RWPE2 (cell line): ENCODE measurements at regions not wholly inside any gene's neighbourhood (a gene's known extent, or its start where the extent isn't known, plus 50 kb on each side); places are given as distances from the start of the nearest gene placed in this dataset.
A peak's percentile ranks its signal among the peaks of the same experiment; 100 is the strongest.
"Not testable (repeated sequence)": the region's sequence is repeated elsewhere in the genome, so short reads cannot be mapped to it uniquely, and the experiment has no call there.

Experiments
- ATAC-seq: fragments of 200-7000 bp; cut with Tn5 transposase; 3 replicates; pipeline ENCODE4 v1.9.1; 2021; ENCODE audit warnings: low read depth
- DNase-seq: peaks from one replicate; pipeline ENCODE4 v3.0.0-alpha.2; 2020; ENCODE audit warnings: low spot score
- H3K27ac ChIP-seq: fragments of 450-650 bp; 2 replicates; pipeline ENCODE4 v1.5.1; 2017; ENCODE audit warnings: mild to moderate bottlenecking; ENCODE audit not compliant: poor library complexity, severe bottlenecking
- H3K27me3 ChIP-seq: fragments of 250-450 bp; sonication (Bioruptor Pico); 2 replicates; pipeline ENCODE4 v1.5.1; 2021; ENCODE audit warnings: mild to moderate bottlenecking, moderate library complexity; ENCODE audit not compliant: insufficient read depth, poor library complexity, severe bottlenecking
- H3K36me3 ChIP-seq: fragments of 250-450 bp; sonication (Bioruptor Pico); 2 replicates; pipeline ENCODE4 v1.5.1; 2020; ENCODE audit warnings: low read depth, mild to moderate bottlenecking, moderate library complexity
- H3K4me1 ChIP-seq: fragments of 250-450 bp; sonication (Bioruptor Pico); 2 replicates; pipeline ENCODE4 v1.5.1; 2021; ENCODE audit warnings: mild to moderate bottlenecking, moderate library complexity; ENCODE audit not compliant: insufficient read depth, poor library complexity, severe bottlenecking
- H3K4me3 ChIP-seq: fragments of 250-450 bp; sonication (Bioruptor Pico); 2 replicates; pipeline ENCODE4 v1.5.1; 2021; ENCODE audit warnings: mild to moderate bottlenecking, moderate library complexity; ENCODE audit not compliant: severe bottlenecking
- H3K9me3 ChIP-seq: fragments of 250-450 bp; sonication (Bioruptor Pico); 2 replicates; pipeline ENCODE4 v1.5.1; 2021; ENCODE audit warnings: mild to moderate bottlenecking, moderate library complexity; ENCODE audit not compliant: severe bottlenecking
- CTCF ChIP-seq: fragments of 450-650 bp; IDR thresholded peaks from one replicate; pipeline ENCODE4 v1.5.1; 2017; ENCODE audit warnings: mild to moderate bottlenecking, moderate library complexity; ENCODE audit not compliant: poor library complexity, severe bottlenecking

- no peak for TF ChIP-seq CTCF
- ATAC-seq (no peak), DNase-seq (no peak)
- Histone ChIP-seq H3K36me3 (no peaks in the 10 kb centered on the region), H3K4me1 (no peaks in the 10 kb centered on the region), H3K9me3 (peaks cover 3% of the 10 kb centered on the region), H3K27me3 (no peaks in the 10 kb centered on the region), H3K27ac (no peak overlapping the region), H3K4me3 (no peak overlapping the region)
These were observed 97.4 kb downstream of the EMB start for GRCh38 chr5:50343715-50344114.

- no peak for ATAC-seq
- TF ChIP-seq CTCF: no peak
- peaks cover 3% of the 10 kb centered on the region for H3K9me3 ChIP-seq
These were observed 100.3 kb downstream of the EMB start for GRCh38 chr5:50340757-50341156.

GRCh38 chr5:50330633-50331032 is 110.5 kb downstream of the EMB start:
- not testable (repeated sequence) for ATAC-seq, H3K4me1 ChIP-seq, DNase-seq, H3K9me3 ChIP-seq, H3K27me3 ChIP-seq, H3K36me3 ChIP-seq, H3K27ac ChIP-seq, H3K4me3 ChIP-seq

More at GRCh38 chr5:50340757-50341156, 100.3 kb downstream of the EMB start:
- Histone ChIP-seq H3K36me3 (no peaks in the 10 kb centered on the region), H3K4me3 (no peak overlapping the region), H3K27ac (no peak overlapping the region), H3K27me3 (no peaks in the 10 kb centered on the region), H3K4me1 (no peaks in the 10 kb centered on the region)
- DNase-seq: no peak

DNA sequence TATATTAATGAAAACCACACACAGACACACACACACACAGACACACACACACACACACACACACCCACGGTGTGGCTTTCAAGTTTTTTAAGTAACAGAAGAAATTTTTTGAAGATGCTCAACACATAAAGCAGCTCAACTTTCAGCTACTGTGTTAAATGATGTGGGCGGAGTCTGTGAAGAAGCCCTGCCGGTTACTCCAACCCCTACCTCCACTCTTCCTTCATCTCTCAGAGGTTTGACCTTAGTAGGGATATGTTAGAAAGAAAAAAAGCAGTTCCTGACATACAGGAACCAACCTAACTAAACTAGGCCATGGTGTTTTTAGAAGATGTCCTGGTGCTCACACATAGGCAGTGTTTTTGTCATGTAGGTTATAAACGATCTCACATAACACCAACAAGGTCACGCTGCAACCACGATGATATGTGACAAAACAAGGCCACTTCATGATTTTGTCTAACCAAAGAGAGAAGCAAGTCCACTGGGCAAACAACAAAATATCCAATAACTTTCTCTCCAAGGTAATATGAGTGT is 112.8 kb downstream of the EMB start:
- Histone ChIP-seq H3K4me3 (no peak overlapping the region), H3K27me3 (no peaks in the 10 kb centered on the region), H3K9me3 (no peaks in the 10 kb centered on the region), H3K4me1 (no peaks in the 10 kb centered on the region), H3K36me3 (no peaks in the 10 kb centered on the region), H3K27ac (no peak overlapping the region)
- DNase-seq (no peak), ATAC-seq (no peak)
- no peak for TF ChIP-seq CTCF

GRCh38 chr5:50325237-50325832 is 115.8 kb downstream of the EMB start:
- no peaks in the 10 kb centered on the region for H3K27me3 ChIP-seq
- DNase-seq: no peak
- H3K27ac ChIP-seq: no peak overlapping the region
- no peak for ATAC-seq
- H3K36me3 ChIP-seq: no peaks in the 10 kb centered on the region
- no peak overlapping the region for H3K4me3 ChIP-seq
- TF ChIP-seq CTCF: peak; percentile 87
- H3K9me3 ChIP-seq: no peaks in the 10 kb centered on the region
- H3K4me1 ChIP-seq: no peaks in the 10 kb centered on the region
